ENCODE measurements at regions not wholly inside any gene's neighbourhood (a gene's known extent, or its start where the extent isn't known, plus 50 kb on each side); places are given as distances from the start of the nearest gene placed in this dataset.

- Histone ChIP-seq H3K36me3 (no peaks in the 10 kb centered on the region), H3K9me3 (peaks cover 0 to 3% (median 0%) of the 10 kb centered on the region in 8 donors), H3K4me1 (no peaks in the 10 kb centered on the region), H3K27me3 (replicated peaks in 1 of 7) (no peaks in the 10 kb centered on the region), H3K4me3 (no peak overlapping the region), H3K27ac (no peak overlapping the region)
- no peak for DNase-seq
- intact Hi-C loops (cut with DNase I; ENCODE audit: low total_unique reads) = no loop called here
- WGBS, 5 donors = 82 to 95% (median 89%) methylated on average over 2 of the region's 2 CpGs
- TF ChIP-seq POLR2A (IDR thresholded peaks at IDR 0.05) (no peak), POLR2AphosphoS5 (IDR thresholded peaks at IDR 0.05) (no peak), CTCF (IDR thresholded peaks at IDR 0.05 in 8 of 11, conservative IDR thresholded peaks at IDR 0.05 in 3 of 11) (no peak)
Observed at GRCh38 chr2:200129721-200130462, 174.5 kb downstream of the MAIP1 start.

GRCh38 chr2:200130762-200131166 is 175.4 kb downstream of the MAIP1 start:
- Histone ChIP-seq H3K4me3 (no peak overlapping the region), H3K4me1 (no peaks in the 10 kb centered on the region), H3K27me3 (replicated peaks in 1 of 7) (no peaks in the 10 kb centered on the region), H3K27ac (no peak overlapping the region), H3K36me3 (no peaks in the 10 kb centered on the region), H3K9me3 (peaks cover 0 to 8% (median 0%) of the 10 kb centered on the region in 8 donors)
- 48 to 67% (median 56%) methylated on average over 5 of the region's 5 CpGs for WGBS, 5 donors
- TF ChIP-seq CTCF (IDR thresholded peaks at IDR 0.05 in 8 of 11, conservative IDR thresholded peaks at IDR 0.05 in 3 of 11) (no peak), POLR2A (IDR thresholded peaks at IDR 0.05) (no peak), POLR2AphosphoS5 (IDR thresholded peaks at IDR 0.05) (no peak)
- DNase-seq = no peak
- intact Hi-C loops (cut with DNase I; ENCODE audit: low total_unique reads) = no loop called here

- no peak for DNase-seq
- peaks cover 0 to 8% (median 0%) of the 10 kb centered on the region in 8 donors for H3K9me3 ChIP-seq
- no peaks in the 10 kb centered on the region for H3K36me3 ChIP-seq
- WGBS, 5 donors = 92 to 97% (median 94%) methylated on average over 3 of the region's 3 CpGs
- no peak overlapping the region for H3K4me3 ChIP-seq
- no peak for TF ChIP-seq POLR2A (IDR thresholded peaks at IDR 0.05)
- TF ChIP-seq CTCF (IDR thresholded peaks at IDR 0.05 in 8 of 11, conservative IDR thresholded peaks at IDR 0.05 in 3 of 11) = no peak
- TF ChIP-seq POLR2AphosphoS5 (IDR thresholded peaks at IDR 0.05) = no peak
- intact Hi-C loops (cut with DNase I; ENCODE audit: low total_unique reads) = no loop called here
- no peaks in the 10 kb centered on the region for H3K4me1 ChIP-seq
- no peaks in the 10 kb centered on the region for H3K27me3 ChIP-seq (replicated peaks in 1 of 7)
- no peak overlapping the region for H3K27ac ChIP-seq
Observed at GRCh38 chr2:200131307-200131706, 175.2 kb upstream of the SPATS2L start.

- Histone ChIP-seq H3K9me3 (peaks cover 0 to 8% (median 0%) of the 10 kb centered on the region in 8 donors), H3K4me3 (no peak overlapping the region), H3K27me3 (replicated peaks in 1 of 7) (no peaks in the 10 kb centered on the region), H3K27ac (no peak overlapping the region), H3K4me1 (no peaks in the 10 kb centered on the region), H3K36me3 (no peaks in the 10 kb centered on the region)
- TF ChIP-seq POLR2AphosphoS5 (IDR thresholded peaks at IDR 0.05) = no peak
- TF ChIP-seq CTCF (IDR thresholded peaks at IDR 0.05 in 8 of 11, conservative IDR thresholded peaks at IDR 0.05 in 3 of 11) = no peak
- no peak for TF ChIP-seq POLR2A (IDR thresholded peaks at IDR 0.05)
- no peak for DNase-seq
- intact Hi-C loops (cut with DNase I; ENCODE audit: low total_unique reads) = no loop called here
- WGBS, 5 donors = 83 to 96% (median 92%) methylated on average over 3 of the region's 3 CpGs
Observed at GRCh38 chr2:200135082-200135481, 171.4 kb upstream of the SPATS2L start.

All from spleen (tissue), 11 donors.